Lower leg skin (tissue), 3 donors: ENCODE measurements at regions not wholly inside any gene's neighbourhood (a gene's known extent, or its start where the extent isn't known, plus 50 kb on each side); places are given as distances from the start of the nearest gene placed in this dataset.

Experiments used
- POLR2A ChIP-seq, 2 donors: fragments of 450-650 bp; IDR thresholded peaks; one replicate each; pipeline ENCODE4 v1.6.1; 2016 to 2017; ENCODE audit warnings: antibody characterized with exemption in 2 of 2, mild to moderate bottlenecking in 1 of 2, moderate library complexity in 1 of 2
- TF ChIP-seq, protein P1 (sequence below), 3 donors: fragments of 450-650 bp; IDR thresholded peaks; one replicate each; pipeline ENCODE4 v1.5.1; 2016; ENCODE audit warnings: antibody characterized with exemption in 3 of 3, mild to moderate bottlenecking in 3 of 3, moderate library complexity in 2 of 3

- TF ChIP-seq, protein P1, sequence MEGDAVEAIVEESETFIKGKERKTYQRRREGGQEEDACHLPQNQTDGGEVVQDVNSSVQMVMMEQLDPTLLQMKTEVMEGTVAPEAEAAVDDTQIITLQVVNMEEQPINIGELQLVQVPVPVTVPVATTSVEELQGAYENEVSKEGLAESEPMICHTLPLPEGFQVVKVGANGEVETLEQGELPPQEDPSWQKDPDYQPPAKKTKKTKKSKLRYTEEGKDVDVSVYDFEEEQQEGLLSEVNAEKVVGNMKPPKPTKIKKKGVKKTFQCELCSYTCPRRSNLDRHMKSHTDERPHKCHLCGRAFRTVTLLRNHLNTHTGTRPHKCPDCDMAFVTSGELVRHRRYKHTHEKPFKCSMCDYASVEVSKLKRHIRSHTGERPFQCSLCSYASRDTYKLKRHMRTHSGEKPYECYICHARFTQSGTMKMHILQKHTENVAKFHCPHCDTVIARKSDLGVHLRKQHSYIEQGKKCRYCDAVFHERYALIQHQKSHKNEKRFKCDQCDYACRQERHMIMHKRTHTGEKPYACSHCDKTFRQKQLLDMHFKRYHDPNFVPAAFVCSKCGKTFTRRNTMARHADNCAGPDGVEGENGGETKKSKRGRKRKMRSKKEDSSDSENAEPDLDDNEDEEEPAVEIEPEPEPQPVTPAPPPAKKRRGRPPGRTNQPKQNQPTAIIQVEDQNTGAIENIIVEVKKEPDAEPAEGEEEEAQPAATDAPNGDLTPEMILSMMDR (IDR thresholded peaks at IDR 0.05), result no peak
- no peak for TF ChIP-seq POLR2A (IDR thresholded peaks at IDR 0.05)
These were observed 369.1 kb upstream of the SGCD start for GRCh38 chr5:155957884-155958283.
